Tibial artery (tissue), 4 donors: ENCODE measurements at regions not wholly inside any gene's neighbourhood (a gene's known extent, or its start where the extent isn't known, plus 50 kb on each side); places are given as distances from the start of the nearest gene placed in this dataset.

Experiments
- DNase-seq, 2 donors: peaks; one replicate each; pipeline ENCODE4 v3.0.0-alpha.2; 2019
- H3K27ac ChIP-seq, 2 donors: fragments of 200-600 bp; sonication (generic) in 1 of 2; 1 replicate in 1 of 2; 2 replicates in 1 of 2; pipeline ENCODE4 v1.5.1; 2018 to 2019; ENCODE audit warnings: mild to moderate bottlenecking in 1 of 2
- H3K27me3 ChIP-seq, 2 donors: fragments of 200-600 bp; sonication (generic) in 1 of 2; one replicate each; pipeline versions ENCODE4 v1.5.1 to v1.6.0; 2016 to 2019
- H3K36me3 ChIP-seq, 3 donors: fragments of 200-600 bp; sonication (generic) in 2 of 3; one replicate each; pipeline ENCODE4 v1.5.1; 2016 to 2019; ENCODE audit warnings: mild to moderate bottlenecking in 2 of 3
- H3K4me1 ChIP-seq, 4 donors: fragments of 200-600 bp; sonication (generic) in 2 of 4; 1 replicate in 3 of 4; 2 replicates in 1 of 4; pipeline ENCODE4 v1.5.1; 2016 to 2019
- H3K4me3 ChIP-seq, 2 donors: fragments of 200-600 bp; sonication (generic) in 1 of 2; 1 replicate in 1 of 2; 2 replicates in 1 of 2; pipeline ENCODE4 v1.5.1; 2018 to 2019; ENCODE audit warnings: mild to moderate bottlenecking in 2 of 2
- H3K9me3 ChIP-seq, 3 donors: fragments of 200-600 bp; sonication (generic) in 1 of 3; one replicate each; pipeline ENCODE4 v1.5.1; 2016 to 2019
- CTCF ChIP-seq, 2 experiments: fragments of 200-600 bp in 1 of 2; fragments of 450-650 bp in 1 of 2; IDR thresholded peaks; one replicate each; pipeline ENCODE4 v1.5.1; 2017 to 2019; ENCODE audit warnings: antibody characterized with exemption in 2 of 2, mild to moderate bottlenecking in 1 of 2, moderate library complexity in 1 of 2
- intact Hi-C: fragments of 100-400 bp; cut with DNase I; formaldehyde crosslinking; loops from one replicate; pipeline ENCODE4 v1.15.0; 2023; ENCODE audit warnings: low total_unique reads

- Histone ChIP-seq H3K9me3 (no peaks in the 10 kb centered on the region), H3K27ac (no peak overlapping the region), H3K4me1 (no peaks in the 10 kb centered on the region), H3K36me3 (no peaks in the 10 kb centered on the region), H3K4me3 (no peak overlapping the region), H3K27me3 (no peaks in the 10 kb centered on the region)
- intact Hi-C loops = no loop called here
- DNase-seq = no peak
- no peak for TF ChIP-seq CTCF (IDR thresholded peaks at IDR 0.05)
Measured at GRCh38 chr7:42406358-42406757, 169.3 kb upstream of the GLI3 start.

GRCh38 chr7:42405782-42406181 is 168.8 kb upstream of the GLI3 start:
- Histone ChIP-seq H3K4me3 (no peak overlapping the region), H3K27me3 (no peaks in the 10 kb centered on the region), H3K9me3 (no peaks in the 10 kb centered on the region), H3K4me1 (no peaks in the 10 kb centered on the region), H3K27ac (no peak overlapping the region), H3K36me3 (no peaks in the 10 kb centered on the region)
- no peak for TF ChIP-seq CTCF (IDR thresholded peaks at IDR 0.05)
- intact Hi-C loops = no loop called here
- no peak for DNase-seq

GRCh38 chr7:42403831-42404230 is 166.8 kb upstream of the GLI3 start:
- H3K4me1 ChIP-seq = no peaks in the 10 kb centered on the region
- no peak overlapping the region for H3K27ac ChIP-seq
- no peak for TF ChIP-seq CTCF (IDR thresholded peaks at IDR 0.05)
- H3K4me3 ChIP-seq = no peak overlapping the region
- no peaks in the 10 kb centered on the region for H3K27me3 ChIP-seq
- no peaks in the 10 kb centered on the region for H3K36me3 ChIP-seq
- no peak for DNase-seq
- intact Hi-C loops = no loop called here
- no peaks in the 10 kb centered on the region for H3K9me3 ChIP-seq

- no peak overlapping the region for H3K4me3 ChIP-seq
- no peak overlapping the region for H3K27ac ChIP-seq
- no peaks in the 10 kb centered on the region for H3K27me3 ChIP-seq
- H3K36me3 ChIP-seq = no peaks in the 10 kb centered on the region
- intact Hi-C loops = no loop called here
- no peaks in the 10 kb centered on the region for H3K4me1 ChIP-seq
- DNase-seq = no peak
- H3K9me3 ChIP-seq = no peaks in the 10 kb centered on the region
- TF ChIP-seq CTCF (IDR thresholded peaks at IDR 0.05) = no peak
Measured at GRCh38 chr7:42400961-42401360, 164.0 kb upstream of the GLI3 start.

GRCh38 chr7:42400211-42400772 is 163.3 kb upstream of the GLI3 start:
- no peaks in the 10 kb centered on the region for H3K9me3 ChIP-seq

More at GRCh38 chr7:42400211-42400772, 163.3 kb upstream of the GLI3 start:
- H3K4me3 ChIP-seq = no peak overlapping the region
- no peaks in the 10 kb centered on the region for H3K27me3 ChIP-seq
- H3K4me1 ChIP-seq = peaks cover 0 to 3% (median 0%) of the 10 kb centered on the region in 4 donors
- no peak for TF ChIP-seq CTCF (IDR thresholded peaks at IDR 0.05)
- DNase-seq = no peak
- no peaks in the 10 kb centered on the region for H3K36me3 ChIP-seq
- H3K27ac ChIP-seq = no peak overlapping the region
- intact Hi-C loops = no loop called here
